HG03064 (cell line): ENCODE measurements at regions not wholly inside any gene's neighbourhood (a gene's known extent, or its start where the extent isn't known, plus 50 kb on each side); places are given as distances from the start of the nearest gene placed in this dataset.

Source experiments
- ATAC-seq: cut with Tn5 transposase; IDR thresholded peaks from one replicate; pipeline ENCODE4 v1.9.1; 2021; ENCODE audit warnings: low read depth; ENCODE audit not compliant: unreplicated experiment

DNA sequence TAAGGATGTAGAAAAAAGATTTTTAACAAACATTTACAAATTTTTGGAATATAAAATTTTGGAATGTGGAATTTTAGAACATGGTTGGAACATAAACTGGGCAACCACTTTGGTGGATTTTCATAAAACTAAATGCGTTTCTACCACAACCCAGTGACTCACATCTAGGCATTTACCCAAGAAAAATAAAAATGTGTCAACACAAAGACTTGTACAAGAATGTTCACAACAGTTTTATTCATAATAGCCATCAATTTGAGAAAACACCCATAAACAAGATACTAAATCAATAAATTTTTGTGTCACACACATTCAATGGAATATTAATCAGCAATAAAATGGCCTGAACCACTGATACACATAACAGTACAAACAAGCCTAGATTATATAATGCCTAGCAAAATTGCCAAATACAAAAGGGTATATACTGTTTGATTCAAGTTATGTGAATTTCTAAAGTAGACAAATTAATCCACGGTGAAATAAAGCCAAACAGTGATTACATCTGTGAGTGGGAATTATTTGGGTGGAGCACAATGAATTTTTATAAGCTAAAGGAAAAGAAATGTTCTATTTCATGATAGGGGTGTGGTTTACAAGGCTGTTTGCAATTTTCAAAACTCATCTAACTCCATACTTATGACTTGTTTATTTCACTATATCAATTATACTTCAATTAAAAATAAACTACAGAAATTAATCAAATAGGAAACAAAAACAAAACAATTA is 415.2 kb upstream of the OR4E1 start:
- no peak for ATAC-seq

- ATAC-seq: no peak
Measured at GRCh38 chr14:22086131-22086530, 412.5 kb upstream of the OR4E1 start.

DNA sequence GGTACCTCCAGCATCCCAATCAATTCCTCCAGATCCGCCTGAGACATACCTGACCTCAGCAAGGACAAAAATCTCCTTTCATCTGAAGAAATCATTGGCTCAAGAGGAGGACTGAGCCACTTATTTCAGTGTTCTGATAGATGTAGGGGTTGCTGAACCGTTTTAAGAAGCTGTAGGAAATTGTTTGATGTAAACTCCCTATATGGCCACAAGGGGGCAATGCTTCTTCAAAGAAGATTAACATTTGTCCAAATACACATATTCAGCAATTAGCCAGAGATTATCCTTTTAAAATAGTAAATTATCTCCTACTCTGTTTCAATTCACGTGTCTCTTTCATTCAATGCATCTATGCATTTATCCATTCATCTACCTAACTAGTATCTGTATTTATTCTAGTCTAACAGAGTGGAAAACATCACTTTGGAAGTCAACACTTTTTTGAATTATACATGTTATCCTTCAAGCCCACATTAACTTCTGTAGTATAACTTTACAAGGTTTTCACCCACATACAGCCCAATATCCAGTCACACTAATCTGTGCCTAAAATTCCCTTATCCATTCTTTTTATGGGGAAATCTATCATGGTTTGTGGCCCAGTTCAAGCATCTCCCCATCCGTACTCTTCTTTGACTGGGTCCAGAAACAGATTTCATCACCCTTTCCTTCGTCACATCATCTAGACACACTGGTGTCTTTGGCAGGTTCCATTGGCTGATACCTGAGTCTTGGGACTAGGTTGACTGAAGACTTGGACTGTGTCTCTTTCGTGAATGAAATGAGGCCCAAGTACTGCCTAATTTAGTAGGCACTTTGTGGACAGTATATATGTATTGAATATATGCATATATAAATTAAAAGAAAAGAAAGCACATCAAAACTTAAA is 411.0 kb upstream of the OR4E1 start:
- no peak for ATAC-seq

DNA sequence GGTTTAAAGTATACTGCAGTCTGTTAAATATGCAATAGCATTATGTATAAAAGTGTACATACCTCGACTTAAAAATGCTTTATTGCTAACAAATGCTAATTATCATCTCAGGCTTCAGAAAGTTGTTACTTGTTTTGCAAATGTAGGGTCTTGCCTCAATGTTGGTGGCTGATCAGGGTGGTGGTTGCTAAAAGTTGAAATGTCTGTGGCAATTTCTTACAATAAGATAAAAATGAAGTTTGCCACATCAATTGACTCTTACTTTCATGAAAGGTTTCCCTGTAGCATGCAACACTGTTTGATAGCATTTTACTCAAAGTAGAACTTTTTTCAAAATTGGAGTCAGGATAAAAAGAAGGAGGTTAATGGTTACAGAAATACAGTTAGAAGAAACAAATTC is 407.7 kb upstream of the OR4E1 start:
- ATAC-seq: no peak

DNA sequence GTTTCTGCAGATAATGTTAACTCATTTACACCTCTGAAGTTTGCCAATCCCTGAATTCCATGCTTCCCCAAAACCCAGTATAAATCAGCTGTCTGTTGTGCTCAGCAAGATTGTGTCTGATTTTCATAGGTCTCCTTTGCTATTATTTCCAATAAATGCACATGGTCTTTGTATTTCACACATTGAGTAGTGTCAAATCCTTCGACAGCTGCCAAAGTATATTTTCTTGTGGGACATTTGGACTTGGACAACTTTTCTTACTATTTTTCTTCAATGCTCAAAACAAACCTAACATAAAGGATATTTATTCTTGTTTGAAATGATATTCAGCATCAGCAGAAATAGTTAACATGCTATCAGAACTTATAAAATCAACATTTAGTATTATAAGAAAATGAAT is 406.1 kb upstream of the OR4E1 start:
- no peak for ATAC-seq

DNA sequence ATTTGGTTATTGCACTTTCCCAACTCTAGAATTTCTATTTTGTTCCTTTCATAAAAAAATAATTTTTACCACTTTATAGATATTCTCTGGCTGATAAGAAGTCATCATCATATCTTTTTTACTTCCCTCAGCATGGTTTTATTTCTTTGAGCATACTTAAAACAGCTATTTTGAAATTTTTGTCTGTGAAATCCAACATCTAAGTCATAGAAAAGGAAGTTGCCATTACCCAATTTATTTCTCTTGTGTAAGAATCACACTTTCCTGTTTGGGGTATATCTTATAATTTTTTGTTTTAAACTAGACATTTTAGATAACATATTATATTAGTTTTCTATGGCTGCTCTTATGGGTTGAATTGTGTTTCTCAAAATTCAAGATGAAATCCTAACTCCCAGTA is 400.2 kb upstream of the OR4E1 start:
- ATAC-seq: no peak

DNA sequence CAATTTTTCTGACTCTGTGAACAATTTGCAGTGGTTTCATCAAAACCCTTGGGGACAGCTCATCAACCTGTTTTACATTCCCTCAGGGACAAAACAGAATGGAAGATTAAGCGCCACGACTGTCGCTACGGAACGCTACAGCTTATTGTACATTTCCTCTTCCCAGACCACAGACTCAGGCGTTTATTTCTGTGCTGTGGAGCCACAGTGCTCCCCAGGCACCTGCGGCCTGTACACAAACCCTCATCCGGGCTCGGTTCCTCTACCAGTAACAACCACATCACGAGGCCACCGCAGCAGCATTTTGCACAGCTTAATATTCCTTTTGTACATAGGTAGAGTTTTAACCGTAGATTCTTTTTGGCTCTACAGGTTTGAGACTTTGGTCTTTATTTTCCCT is 397.4 kb upstream of the OR4E1 start:
- ATAC-seq: peak; percentile 94

- ATAC-seq: peak; percentile 7
Measured at GRCh38 chr14:22070119-22070982, 396.7 kb upstream of the OR4E1 start.

DNA sequence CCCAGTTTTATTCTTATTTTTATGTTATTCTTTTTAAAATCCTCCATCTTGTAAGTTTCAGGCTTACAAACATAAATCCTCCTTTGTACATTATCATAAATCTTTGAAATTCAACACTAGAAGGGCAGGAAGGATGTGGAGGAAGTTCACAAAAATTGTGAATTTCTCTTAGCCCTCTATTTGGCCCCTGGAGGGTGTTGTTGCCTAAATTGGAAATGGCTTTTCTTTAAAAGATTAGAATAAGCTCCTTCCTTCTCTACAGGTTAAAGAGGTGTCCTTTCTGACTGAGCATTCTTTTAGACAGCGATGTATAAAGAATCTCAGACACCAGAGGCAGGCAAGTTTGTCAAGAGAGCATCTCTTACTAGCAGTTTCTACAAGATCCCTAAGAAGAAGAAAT is 391.7 kb upstream of the OR4E1 start:
- ATAC-seq: no peak

DNA sequence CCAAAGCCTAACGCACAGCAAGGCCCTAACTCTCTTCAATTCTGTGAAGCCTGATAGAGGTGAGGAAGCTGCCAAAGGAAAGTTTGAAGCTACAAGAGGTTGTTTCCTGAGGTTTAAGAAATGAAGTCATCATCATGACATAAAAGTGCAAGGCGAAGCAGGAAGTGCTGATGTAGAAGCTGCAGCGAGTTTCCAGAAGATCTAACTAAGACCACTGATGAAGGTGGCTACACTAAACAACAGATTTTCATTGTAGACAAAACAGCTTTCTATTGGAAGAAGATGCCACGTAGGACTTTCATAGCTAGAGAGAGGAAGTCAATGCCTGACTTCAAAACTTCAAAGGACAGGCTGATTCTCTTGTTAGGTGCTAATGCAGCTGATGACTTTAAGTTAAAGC is 385.6 kb upstream of the OR4E1 start:
- no peak for ATAC-seq

GRCh38 chr14:22052795-22053194 is 379.2 kb upstream of the OR4E1 start:
- ATAC-seq: no peak

DNA sequence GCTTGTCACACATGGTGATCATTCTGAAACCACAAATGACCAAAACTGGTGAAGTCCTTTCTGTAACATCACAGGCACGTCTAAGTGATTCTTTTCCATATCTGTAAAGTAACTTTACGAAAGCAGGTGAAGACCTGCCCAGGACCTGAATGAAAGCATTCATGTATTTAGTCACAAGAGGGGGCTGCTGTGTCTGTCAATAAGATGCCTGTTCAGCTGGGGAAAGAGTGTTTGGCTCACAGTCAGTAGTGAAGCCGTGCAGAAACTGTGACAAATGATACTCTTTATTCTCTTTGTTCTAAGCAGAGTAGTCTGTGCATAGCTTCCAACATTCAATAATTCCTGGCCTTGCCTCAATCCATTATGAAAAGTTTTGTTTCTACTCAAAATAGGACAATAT is 373.5 kb upstream of the OR4E1 start:
- ATAC-seq: no peak

DNA sequence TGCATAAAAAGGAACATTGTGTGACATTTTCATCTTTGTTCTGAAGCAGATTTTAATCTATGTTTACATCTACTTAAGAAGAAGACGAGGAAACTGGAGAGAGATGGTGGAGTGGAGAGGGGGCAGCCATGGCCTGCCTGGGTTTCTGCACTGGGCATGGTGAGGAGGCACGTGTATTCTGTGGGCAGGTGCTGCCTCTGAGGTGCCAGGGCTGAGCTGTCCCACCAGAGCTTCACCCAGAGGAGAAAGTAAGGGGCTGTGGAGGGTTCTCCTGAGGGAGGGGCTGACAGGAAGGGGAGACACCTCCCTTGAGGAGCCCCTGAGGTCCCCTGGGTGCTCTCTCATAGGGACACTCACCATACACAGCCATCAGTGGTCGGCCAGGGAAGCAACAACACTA is 372.4 kb upstream of the OR4E1 start:
- no peak for ATAC-seq

DNA sequence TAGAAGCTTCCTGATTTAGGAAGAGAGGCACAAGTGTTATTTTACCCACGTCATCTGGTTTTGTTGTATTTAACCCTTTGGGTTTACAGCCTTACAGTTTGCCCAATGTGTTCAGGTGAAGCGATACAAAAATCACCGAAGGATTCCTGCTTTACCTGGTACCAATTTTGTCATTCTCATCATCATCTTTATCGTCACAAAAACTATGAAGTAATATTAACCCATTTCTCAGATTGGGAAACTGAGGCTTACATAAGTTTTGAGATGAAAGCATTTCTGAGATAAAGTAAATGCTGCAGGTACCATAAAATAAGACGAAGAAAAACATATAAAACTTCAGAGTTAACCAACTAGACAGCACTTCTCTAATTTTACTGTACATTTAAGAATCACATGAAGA is 370.6 kb upstream of the OR4E1 start:
- ATAC-seq: no peak

- ATAC-seq: no peak
Measured at GRCh38 chr14:22040781-22041125, 367.1 kb upstream of the OR4E1 start.

DNA sequence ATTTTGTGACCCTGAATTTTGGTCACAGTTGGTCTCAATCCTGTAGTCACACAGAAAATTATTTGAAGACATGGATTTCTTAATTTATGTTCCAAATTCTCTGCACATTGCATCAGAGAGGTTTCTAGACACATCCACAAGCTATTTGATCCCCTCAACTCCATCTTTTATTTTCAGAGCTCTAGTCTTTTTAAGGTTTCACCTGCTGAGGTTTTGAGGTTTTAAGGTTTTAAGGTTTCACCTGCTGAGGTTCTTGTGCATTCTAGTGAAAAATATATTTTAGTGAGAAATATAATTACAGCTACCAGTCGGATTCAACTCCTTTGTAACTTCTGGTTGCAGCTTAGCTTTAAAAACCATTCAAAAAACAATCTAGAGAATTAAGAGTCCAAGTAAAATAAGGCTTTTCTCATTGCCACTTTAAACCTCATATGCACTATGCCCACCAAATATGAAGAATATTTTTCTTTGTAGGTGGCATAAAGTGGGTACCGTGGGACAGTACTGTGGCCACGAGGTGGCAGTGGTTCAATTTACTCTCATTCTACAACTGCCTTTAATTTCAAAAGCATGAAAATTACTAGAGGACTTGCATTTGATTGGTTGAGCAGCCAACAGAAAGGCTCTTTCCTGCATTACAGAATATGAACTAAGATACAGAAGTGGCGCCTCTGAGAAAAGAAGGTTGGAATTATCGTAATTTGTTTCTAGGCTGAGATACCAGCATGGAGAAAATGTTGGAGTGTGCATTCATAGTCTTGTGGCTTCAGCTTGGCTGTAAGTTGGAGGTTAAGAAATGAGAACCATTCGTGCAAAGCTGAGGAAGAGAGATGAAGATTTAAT is 366.5 kb upstream of the OR4E1 start:
- no peak for ATAC-seq

DNA sequence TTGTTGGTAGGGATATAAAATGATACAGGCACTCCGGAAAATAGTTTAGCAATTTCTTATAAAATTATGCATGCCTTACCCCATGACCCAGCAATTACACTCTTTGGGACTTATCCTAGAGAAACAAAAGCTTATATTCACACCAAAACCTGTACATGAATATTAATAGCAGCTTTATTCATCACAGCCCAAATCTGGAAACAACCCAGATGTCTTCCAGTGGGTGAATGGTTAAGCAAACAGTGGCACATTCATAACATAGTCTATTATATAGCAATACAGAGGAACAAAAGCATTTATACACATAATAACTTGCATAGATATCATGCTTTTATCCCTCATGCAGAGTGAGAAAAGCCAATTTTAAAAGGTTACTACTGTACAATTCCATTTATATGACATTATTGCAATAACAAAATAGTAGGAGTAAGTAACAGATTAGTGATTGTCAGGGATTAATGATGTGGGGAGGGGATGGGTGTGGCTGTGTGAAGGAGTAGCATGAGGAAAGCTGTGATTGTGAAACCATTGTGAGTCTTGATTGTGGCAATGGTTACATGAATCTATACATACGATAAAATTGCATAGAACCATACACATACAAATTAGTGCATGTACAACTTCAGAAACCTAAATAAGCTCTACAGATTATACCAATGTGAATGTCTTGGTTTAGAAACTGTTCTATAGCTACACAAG is 363.1 kb upstream of the OR4E1 start:
- no peak for ATAC-seq

DNA sequence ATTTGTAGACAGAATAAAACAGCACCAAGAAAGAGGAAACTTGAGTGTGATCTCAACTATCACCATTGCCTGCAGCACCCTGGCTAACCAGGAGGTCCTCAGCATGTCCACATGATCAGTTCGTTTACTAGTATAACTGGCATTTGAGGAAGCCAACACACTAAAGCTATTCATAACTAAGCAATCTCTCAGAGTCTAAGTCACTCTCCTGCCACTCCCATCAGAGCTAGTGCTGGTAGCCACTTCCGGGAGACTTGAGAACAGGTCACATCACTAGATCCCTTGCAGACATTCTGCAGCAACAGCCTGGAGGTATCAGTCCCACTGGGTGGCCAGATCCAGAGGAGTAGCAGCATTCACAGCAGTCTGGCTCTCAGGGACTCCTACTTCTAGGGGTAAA is 352.9 kb upstream of the OR4E1 start:
- no peak for ATAC-seq

DNA sequence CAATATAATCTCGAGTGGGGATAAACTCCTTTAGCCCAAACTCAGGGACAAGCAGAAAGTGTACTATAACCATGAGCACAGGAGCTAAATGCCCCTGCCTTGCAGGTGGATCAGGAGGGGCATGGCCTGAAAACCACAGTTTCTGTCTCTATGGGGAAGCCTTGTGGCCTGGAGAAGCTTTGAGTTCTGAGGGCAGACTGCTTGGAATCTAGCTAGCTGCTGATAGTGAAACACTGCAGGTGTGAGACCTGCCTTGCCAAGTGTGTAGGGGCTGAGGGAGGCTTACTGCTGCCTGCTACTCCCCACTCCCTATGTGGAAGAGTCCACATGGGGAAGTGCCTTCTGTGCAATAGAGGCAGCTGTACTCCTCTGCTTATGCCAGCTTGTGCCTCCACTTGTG is 352.3 kb upstream of the OR4E1 start:
- ATAC-seq: no peak

GRCh38 chr14:22024137-22024536 is 350.5 kb upstream of the OR4E1 start:
- ATAC-seq: no peak
